ENCODE measurements at regions not wholly inside any gene's neighbourhood (a gene's known extent, or its start where the extent isn't known, plus 50 kb on each side); places are given as distances from the start of the nearest gene placed in this dataset.

- TF ChIP-seq CTCF (IDR thresholded peaks at IDR 0.05) (no peak), POLR2AphosphoS5 (IDR thresholded peaks at IDR 0.05) (no peak)
These were observed 197.2 kb downstream of the RBFOX3 start for GRCh38 chr17:79413611-79414010.

Measured in breast epithelium (tissue), 3 donors.